GM18499 (cell line): ENCODE measurements at regions not wholly inside any gene's neighbourhood (a gene's known extent, or its start where the extent isn't known, plus 50 kb on each side); places are given as distances from the start of the nearest gene placed in this dataset.

Experiments used
- ATAC-seq: cut with Tn5 transposase; IDR thresholded peaks from one replicate; pipeline ENCODE4 v1.9.1; 2021; ENCODE audit warnings: moderate number of reproducible peaks; ENCODE audit not compliant: insufficient read depth, unreplicated experiment

- ATAC-seq: no peak
Observed at GRCh38 chr6:28758818-28759235, 165.0 kb downstream of the TRIM27 start.

- ATAC-seq: no peak
Observed at GRCh38 chr6:28764014-28764723, 159.6 kb downstream of the TRIM27 start.

GRCh38 chr6:28764761-28765282 is 159.0 kb downstream of the TRIM27 start:
- ATAC-seq: no peak

- no peak for ATAC-seq
Observed at GRCh38 chr6:28765978-28766351, 157.8 kb downstream of the TRIM27 start.

GRCh38 chr6:28766426-28766825 is 157.4 kb downstream of the TRIM27 start:
- no peak for ATAC-seq

GRCh38 chr6:28767133-28767532 is 156.7 kb downstream of the TRIM27 start:
- no peak for ATAC-seq

- ATAC-seq: no peak
Observed at GRCh38 chr6:28767691-28768090, 156.1 kb downstream of the TRIM27 start.

- no peak for ATAC-seq
Observed at GRCh38 chr6:28768187-28768913, 155.4 kb downstream of the TRIM27 start.

GRCh38 chr6:28769626-28770402 is 154.0 kb downstream of the TRIM27 start:
- no peak for ATAC-seq

GRCh38 chr6:28770732-28771131 is 153.1 kb downstream of the TRIM27 start:
- ATAC-seq: no peak

GRCh38 chr6:28771401-28772267 is 152.2 kb downstream of the TRIM27 start:
- no peak for ATAC-seq

- no peak for ATAC-seq
Observed at GRCh38 chr6:28772480-28773381, 151.1 kb downstream of the TRIM27 start.

GRCh38 chr6:28774292-28775051 is 149.3 kb downstream of the TRIM27 start:
- ATAC-seq: no peak

GRCh38 chr6:28775052-28775376 is 148.8 kb downstream of the TRIM27 start:
- ATAC-seq: no peak

- ATAC-seq: no peak
Observed at GRCh38 chr6:28775405-28776129, 148.2 kb downstream of the TRIM27 start.

- no peak for ATAC-seq
Observed at GRCh38 chr6:28776269-28777146, 147.3 kb downstream of the TRIM27 start.

- ATAC-seq: no peak
Observed at GRCh38 chr6:28777147-28777461, 146.7 kb downstream of the TRIM27 start.
